Left kidney (tissue), 1 donor: ENCODE measurements at regions not wholly inside any gene's neighbourhood (a gene's known extent, or its start where the extent isn't known, plus 50 kb on each side); places are given as distances from the start of the nearest gene placed in this dataset.
"Not testable (repeated sequence)": the region's sequence is repeated elsewhere in the genome, so short reads cannot be mapped to it uniquely, and the experiment has no call there.

Source experiments
- DNase-seq: peaks from one replicate; pipeline ENCODE4 v3.0.0-alpha.2; 2013

DNA sequence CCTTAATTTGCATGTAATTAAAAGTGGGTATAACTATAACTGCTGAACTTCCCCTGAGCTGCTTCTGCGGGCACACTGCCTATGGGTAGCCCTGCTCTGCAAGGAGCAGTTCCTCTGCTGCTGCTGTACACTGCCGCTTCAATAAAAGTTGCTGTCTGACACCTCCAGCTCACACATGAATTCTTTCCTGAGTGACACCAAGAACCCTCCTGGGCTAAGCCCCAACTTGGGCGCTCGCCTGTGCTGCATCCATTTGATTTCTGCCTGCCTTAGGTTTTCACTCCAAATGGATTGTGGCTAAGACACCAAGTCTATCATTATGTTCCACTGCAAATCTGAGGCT lies 215.7 kb downstream of the ANAPC1 start:
- DNase-seq, result no peak

- no peak for DNase-seq
Measured at GRCh38 chr2:111668741-111669140, 215.3 kb downstream of the ANAPC1 start.

DNA sequence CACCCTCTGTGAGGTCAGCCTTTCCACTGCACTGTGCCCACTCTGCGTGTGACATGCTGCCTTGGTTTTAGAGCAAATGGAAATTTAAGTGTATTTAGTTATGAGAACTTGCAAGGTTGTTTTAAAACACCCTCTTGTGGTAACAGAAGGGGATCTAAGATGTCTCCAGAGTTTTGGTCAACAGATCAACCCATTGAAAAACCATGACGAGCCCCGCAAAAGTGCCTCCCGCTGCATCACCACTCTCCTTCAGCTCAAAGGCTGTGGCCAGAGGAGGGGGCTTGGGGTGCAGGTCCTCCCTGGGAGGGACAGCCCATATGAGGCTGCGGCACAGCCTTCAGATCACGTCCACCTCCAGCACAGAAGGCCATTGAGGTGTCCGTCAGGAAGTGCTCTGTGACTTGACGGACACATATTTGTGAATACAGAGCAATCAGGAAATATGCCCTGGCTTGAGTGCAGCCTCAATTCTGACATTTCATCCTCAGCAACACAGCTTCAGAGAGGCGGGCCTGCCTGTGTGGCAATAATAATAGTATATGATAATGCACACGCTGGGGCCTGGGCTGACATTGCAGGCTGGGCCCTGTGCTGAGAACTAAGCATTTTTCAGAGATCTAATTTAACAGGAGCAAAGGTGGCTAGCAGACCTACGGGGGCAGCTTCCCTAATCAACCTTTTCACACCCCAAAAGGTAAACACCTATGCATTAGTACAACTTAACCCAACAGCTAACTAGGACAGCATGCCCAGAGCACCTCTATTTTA lies 213.9 kb downstream of the ANAPC1 start:
- DNase-seq, result no peak

GRCh38 chr2:111670776-111671175 lies 213.2 kb downstream of the ANAPC1 start:
- no peak for DNase-seq

- no peak for DNase-seq
Measured at GRCh38 chr2:111671426-111672150, 212.4 kb downstream of the ANAPC1 start.

GRCh38 chr2:111672641-111673040 lies 211.4 kb downstream of the ANAPC1 start:
- not testable (repeated sequence) for DNase-seq

GRCh38 chr2:111673526-111673925 lies 210.5 kb downstream of the ANAPC1 start:
- no peak for DNase-seq

- no peak for DNase-seq
Measured at GRCh38 chr2:111675419-111676194, 208.4 kb downstream of the ANAPC1 start.

DNA sequence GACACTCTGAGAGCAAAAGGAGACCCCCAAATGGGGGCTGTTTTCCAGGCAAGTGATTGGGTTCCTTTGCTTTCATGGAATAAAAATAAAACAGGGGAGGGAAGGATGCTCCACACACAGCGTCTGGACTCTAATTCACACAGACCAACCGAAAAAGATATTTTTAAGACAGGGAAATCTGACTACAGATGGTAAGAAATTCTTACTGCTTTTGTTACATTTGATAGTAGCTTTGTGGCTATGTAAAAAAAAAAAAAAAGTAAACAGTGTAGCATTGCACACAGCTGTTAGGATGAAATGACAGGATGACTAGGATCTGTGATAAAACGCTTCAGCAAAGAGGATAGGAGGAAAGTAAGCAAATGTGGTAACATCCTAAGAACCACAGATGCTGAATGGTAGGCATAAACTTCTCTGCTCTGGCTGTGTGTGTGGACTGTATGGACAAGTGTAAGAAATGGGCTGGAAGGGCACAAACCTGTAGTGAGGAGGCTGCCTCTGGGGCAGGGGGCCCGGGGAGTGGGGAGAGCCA lies 207.6 kb downstream of the ANAPC1 start:
- DNase-seq, result no peak

DNA sequence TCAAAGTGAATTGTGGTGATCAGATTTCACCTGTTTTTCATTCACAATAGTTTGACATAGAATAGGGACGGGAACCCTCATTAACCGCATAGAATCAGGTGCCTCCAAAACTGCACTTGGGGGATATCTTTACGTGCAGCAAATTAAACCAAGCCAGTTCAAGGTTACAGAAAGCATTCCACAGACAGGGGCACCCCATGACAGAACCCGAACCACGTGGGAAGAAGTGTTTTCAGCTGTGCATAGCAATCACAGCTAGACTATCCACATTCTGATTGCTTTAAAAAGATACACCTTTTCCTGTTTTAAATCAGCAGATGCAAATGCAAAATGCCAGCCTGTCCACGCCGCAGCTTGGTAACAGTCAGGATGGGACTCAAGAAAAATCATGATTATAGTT lies 205.8 kb downstream of the ANAPC1 start:
- DNase-seq, result no peak

- DNase-seq, result no peak
Measured at GRCh38 chr2:111678651-111679050, 205.3 kb downstream of the ANAPC1 start.

- DNase-seq, result no peak
Measured at GRCh38 chr2:111679202-111679601, 204.8 kb downstream of the ANAPC1 start.

DNA sequence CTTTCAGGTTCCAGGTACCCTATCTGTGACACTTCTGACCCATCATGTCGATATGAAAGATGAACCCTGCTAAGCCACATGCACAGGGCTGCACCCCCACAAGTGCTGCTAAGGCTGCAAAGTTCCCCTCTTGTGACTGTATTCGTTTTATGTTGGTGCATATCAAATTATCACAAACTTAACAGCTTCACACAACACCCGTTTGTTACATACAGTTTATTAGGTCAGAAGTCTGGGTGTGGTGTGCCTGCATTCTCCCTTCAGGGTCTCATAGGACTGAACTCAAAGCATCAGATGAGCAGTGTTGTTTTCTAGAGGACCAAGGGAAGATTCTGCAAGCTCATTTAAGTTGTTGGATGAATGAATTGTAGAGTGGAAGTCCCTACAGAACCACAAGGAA lies 199.4 kb downstream of the ANAPC1 start:
- DNase-seq, result no peak

- no peak for DNase-seq
Measured at GRCh38 chr2:111685342-111685741, 198.7 kb downstream of the ANAPC1 start.

DNA sequence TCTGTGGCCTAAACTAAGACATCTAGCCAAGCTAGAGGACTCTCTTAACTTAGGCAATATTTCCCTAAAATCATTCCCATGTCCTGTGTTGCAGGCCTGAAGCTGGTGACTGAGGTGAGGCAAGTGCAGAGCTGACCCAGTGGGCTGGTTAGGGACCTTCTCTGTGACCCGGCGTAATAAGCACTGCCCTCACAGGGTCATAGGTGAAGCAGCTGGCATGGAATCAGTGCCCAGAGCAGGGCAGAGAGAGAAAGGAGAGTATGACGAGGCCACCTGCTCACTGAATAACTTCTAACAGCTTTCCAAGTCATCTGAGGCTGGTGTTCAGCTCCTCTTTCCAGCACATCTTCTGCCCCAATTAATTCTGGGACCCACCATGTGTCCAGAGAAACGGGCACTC lies 197.0 kb downstream of the ANAPC1 start:
- no peak for DNase-seq

- DNase-seq, result no peak
Measured at GRCh38 chr2:111687911-111688310, 196.1 kb downstream of the ANAPC1 start.

DNA sequence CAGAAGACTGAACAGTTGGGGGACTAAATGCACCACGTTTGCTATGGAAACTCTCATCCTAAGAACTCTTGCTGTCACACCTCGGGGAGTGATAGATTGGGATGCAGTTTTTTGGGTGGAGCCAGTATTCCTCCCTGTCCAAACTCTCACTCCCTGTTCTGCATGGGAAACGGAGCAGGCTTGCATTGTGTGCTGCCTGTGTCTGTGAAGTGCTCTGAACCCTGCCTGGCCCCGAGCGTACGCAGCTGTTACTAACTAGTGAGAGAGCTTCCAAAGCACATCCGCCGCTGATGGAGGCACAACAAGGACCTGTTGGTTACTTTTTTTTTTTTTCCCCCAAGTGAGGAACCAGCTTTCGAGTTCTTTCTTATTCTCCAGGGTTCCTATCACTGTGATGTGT lies 195.5 kb downstream of the ANAPC1 start:
- DNase-seq, result no peak

DNA sequence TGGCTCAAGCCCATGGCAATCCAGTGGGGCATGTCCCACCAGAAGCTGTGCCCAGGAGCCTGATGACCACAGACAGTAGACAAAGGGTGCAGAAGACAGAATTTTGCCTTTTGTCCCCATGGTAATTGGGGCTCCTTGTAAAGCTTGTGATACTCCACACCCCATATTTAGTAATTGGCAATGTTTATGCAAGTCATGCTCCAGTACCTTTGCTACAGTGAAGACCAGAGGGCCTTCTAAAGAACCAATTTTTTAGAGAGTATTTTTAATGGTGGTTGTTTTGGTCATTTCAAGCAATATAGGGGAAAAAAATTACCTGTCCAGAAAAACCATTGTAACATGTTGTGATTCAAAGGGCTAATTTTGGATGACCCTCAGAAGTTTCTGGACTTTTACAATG lies 194.8 kb downstream of the ANAPC1 start:
- no peak for DNase-seq

GRCh38 chr2:111689941-111690340 lies 194.1 kb downstream of the ANAPC1 start:
- no peak for DNase-seq

DNA sequence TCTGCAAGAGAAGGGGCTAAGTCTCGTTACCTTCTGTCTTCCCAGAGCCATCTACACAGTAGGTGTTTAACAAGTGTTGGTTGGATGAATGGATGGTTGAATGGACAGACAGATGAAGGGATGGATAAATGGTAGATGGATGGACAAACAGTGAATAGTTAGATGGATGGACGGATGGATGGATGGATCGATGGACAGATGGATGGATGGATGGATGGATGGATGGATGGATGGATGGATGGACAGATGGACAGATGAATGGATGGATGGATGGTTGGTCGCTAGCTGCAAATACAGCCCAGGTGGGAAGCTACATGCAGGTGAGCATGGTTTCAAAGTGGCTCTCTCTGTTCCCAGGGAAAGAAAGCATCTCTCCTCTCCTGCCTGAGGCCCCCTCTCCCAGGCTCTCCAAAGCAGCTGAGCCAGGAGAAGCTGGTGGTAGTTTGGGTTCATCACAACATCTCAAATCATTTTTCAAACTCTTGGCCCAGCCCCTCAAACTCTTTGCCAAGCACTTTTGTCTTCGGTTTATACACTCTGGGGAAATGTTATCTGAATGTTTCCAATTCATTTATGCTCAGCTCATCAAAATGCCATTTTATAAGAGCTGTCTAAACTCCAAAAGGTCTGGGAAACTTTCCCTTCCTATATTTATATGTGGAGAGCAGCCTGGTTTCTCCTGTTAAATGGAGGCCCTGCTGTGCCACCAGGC lies 192.7 kb downstream of the ANAPC1 start:
- DNase-seq, result no peak

DNA sequence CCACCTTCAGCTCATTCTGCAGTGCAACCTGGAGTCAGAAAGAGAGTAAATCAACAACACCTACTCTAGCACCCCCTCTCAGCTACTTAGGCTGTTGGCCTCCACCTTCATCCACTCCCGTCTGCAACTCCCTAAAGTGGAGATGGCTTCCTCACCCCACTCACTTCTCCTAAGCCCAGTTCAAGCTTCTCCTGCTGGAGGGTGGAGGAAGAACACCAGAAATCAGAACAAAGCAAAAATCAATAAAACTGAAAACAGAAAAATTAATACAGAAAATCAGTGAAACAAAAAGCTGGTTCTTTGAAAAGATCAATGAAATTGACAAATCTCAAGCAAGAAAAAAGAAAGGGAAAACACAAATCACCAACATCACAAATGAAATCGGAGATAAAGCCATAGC lies 191.7 kb downstream of the ANAPC1 start:
- DNase-seq, result no peak

DNA sequence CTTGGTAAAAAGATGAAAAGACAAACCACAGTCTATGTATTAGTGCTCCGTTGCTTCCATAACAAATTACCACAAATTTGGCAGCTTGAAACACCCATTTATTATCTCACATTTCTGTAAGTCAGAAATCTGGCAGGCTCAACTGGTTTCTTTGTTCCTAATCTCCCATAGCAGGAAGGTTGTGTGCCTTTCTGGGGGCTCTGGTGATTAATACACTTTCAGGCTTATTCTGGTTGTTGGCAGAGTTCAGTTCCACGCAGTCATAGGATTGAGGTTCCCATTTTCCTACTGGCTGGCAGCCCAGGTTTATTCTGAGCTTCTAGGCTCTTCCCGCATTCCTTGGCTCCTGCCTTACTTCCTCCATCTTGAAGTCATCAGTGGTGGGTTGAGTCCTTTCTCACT lies 189.3 kb downstream of the ANAPC1 start:
- DNase-seq, result no peak
